ENCODE measurements at regions not wholly inside any gene's neighbourhood (a gene's known extent, or its start where the extent isn't known, plus 50 kb on each side); places are given as distances from the start of the nearest gene placed in this dataset.

- TF ChIP-seq ATF2 (CRISPR knock-in tag; IDR thresholded peaks at IDR 0.05): peak; percentile 92
- TF ChIP-seq TAF1 (CRISPR knock-in tag; IDR thresholded peaks at IDR 0.05): no peak
- TF ChIP-seq POLR2A (IDR thresholded peaks at IDR 0.05; ENCODE audit: insufficient read depth in 1 of 2, low read depth in 2 of 2, low read length in 2 of 2): no peak
- no peak for TF ChIP-seq KLF15 (CRISPR knock-in tag; IDR thresholded peaks at IDR 0.05; ENCODE audit: borderline replicate concordance)
- no peak for TF ChIP-seq RELA (CRISPR knock-in tag; IDR thresholded peaks at IDR 0.05)
- TF ChIP-seq ZNF878 (CRISPR knock-in tag; IDR thresholded peaks at IDR 0.05): peak; percentile 53; the same call in 1 of the 2 replicates
- no peak for TF ChIP-seq GLMP (CRISPR knock-in tag; IDR thresholded peaks at IDR 0.05; ENCODE audit: borderline replicate concordance)
- no peak for TF ChIP-seq ZNF629 (CRISPR knock-in tag; conservative IDR thresholded peaks at IDR 0.05)
- no peak for TF ChIP-seq ZBTB33 (CRISPR knock-in tag; IDR thresholded peaks at IDR 0.05)
- no peak for TF ChIP-seq ZNF136 (CRISPR knock-in tag; IDR thresholded peaks at IDR 0.05; ENCODE audit: low read depth)
- peak; percentile 98 for TF ChIP-seq ZNF710 (CRISPR knock-in tag; IDR thresholded peaks at IDR 0.05; ENCODE audit: borderline replicate concordance)
- TF ChIP-seq EP300 (IDR thresholded peaks at IDR 0.05; ENCODE audit: low read depth in 2 of 2, low read length in 2 of 2): peak in 1 of 2 experiments; percentile 90; a peak in 2 of 4 replicates
- TF ChIP-seq EP300 (CRISPR knock-in tag; IDR thresholded peaks at IDR 0.05; ENCODE audit: borderline replicate concordance): peak; percentile 88
- TF ChIP-seq HOXA7 (CRISPR knock-in tag; IDR thresholded peaks at IDR 0.05): no peak
- TF ChIP-seq ZNF260 (CRISPR knock-in tag; IDR thresholded peaks at IDR 0.05; ENCODE audit: borderline replicate concordance, low read depth): no peak
- peak; percentile 61 for TF ChIP-seq ZSCAN31 (CRISPR knock-in tag; IDR thresholded peaks at IDR 0.05; ENCODE audit: low read depth)
- TF ChIP-seq KLF13 (CRISPR knock-in tag; IDR thresholded peaks at IDR 0.05): no peak
- no peak for TF ChIP-seq SMARCE1 (IDR thresholded peaks at IDR 0.05; ENCODE audit: borderline replicate concordance)
- no peak for TF ChIP-seq ZNF207 (IDR thresholded peaks at IDR 0.05; ENCODE audit: borderline replicate concordance)
- TF ChIP-seq ZNF749 (CRISPR knock-in tag; IDR thresholded peaks at IDR 0.05; ENCODE audit: borderline replicate concordance): no peak
- no peak for TF ChIP-seq HNRNPH1 (optimal IDR thresholded peaks at IDR 0.05; ENCODE audit: low read depth, low read length)
- TF ChIP-seq ARHGAP35 (CRISPR knock-in tag; IDR thresholded peaks at IDR 0.05; ENCODE audit: borderline replicate concordance): no peak
- peak; percentile 87 for TF ChIP-seq KDM3A (CRISPR knock-in tag; IDR thresholded peaks at IDR 0.05; ENCODE audit: low read depth)
- TF ChIP-seq WIZ (CRISPR knock-in tag; IDR thresholded peaks at IDR 0.05): 0 out of 2 replicates have a peak, but pooled peaks have one; percentile 19
- peak; percentile 89 for TF ChIP-seq ELF3 (CRISPR knock-in tag; IDR thresholded peaks at IDR 0.05)
Measured at GRCh38 chr6:146980900-146981329, 223.3 kb upstream of the STXBP5 start (continued).
